Occipital lobe (tissue), 1 donor: ENCODE measurements at regions not wholly inside any gene's neighbourhood (a gene's known extent, or its start where the extent isn't known, plus 50 kb on each side); places are given as distances from the start of the nearest gene placed in this dataset.
"Not testable (repeated sequence)": the region's sequence is repeated elsewhere in the genome, so short reads cannot be mapped to it uniquely, and the experiment has no call there.

Experiments used
- DNase-seq: peaks from one replicate; lab custom pipeline; 2025; lab: John Stamatoyannopoulos, UW

DNA sequence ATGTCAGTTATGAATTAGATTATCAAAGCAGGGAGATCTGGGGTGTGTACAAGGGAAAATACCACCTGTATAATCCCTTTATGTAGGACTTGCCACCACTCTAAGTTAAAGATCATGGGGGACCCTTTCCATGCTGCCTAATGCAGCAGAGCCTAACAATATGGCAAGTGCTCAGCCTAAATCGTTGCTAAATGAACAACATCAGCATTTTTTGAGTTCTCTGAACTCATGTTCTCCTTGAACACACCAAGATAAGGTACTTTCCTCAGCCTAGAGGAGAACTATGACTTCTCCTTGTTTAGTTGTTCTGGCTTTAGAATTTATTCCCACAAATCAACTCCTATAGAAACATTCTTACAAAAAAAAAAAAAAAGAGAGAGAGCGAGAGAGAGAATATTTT is 177.0 kb downstream of the DUSP10 start:
- no peak for DNase-seq

DNA sequence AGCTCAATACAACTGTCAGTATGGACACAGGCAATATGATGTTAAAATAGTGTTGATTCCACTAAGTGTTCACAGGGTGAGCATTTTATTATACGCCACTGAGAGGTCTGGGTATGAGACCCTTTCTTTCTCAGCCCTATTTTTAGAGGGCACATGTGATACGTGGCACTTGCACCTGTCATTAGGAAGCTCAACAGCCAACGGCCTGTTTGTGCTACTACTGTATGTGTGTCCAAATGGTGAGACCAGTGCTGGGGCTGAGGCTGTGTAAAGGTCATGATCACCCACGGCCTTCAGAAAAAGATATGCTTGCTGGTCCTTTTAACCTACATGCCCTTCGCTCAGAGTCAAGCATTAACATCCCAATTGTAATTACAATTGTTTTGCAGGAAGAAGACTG is 176.2 kb downstream of the DUSP10 start:
- no peak for DNase-seq

DNA sequence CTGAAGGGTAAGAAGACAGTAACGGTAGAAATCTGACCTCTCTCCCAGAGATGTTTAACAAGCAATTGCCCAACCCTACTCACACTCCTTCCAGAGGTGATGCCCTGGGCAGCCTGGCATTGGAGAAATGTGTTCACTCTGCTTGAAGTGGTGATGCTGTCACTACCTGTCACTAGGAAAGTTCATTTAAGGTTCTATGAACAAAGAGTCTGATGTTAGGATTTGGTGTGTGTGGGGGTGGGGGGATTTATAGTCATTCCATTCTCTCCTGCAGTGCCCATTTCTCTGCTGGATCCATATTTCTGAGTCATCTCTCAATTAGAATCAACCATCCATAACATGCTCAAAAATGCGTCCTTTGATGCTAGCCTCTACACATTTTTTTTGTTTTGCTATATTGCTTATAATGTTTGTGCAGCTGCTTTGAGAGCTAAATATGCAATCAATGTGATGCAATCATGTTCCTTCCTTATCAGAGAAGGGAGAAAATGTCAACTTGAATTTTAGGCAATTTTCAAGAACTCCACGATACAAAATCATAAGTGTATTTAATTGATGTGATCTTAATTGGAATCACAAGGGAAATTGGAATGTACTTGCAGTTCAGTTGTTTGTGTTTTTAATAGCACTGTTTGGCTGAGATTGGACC is 173.9 kb downstream of the DUSP10 start:
- no peak for DNase-seq

DNA sequence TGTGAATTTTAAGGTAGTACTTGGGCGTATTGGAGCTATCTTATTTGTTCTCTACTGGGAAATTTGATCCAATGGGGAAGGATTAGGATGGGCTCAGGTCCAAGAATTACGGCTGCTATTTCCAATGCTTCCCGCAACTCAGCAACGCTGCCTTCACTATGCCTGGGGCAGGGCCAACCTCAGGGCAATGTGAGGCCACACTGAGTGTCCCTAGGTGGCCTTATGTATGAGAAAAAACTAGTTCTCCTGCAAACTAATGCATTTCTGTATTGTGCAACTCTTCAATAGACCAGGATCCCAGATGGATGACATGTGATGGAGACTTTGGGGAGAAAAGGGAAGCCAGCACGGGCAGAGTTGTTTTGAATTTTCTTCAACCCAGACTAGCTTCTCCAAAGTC is 168.1 kb downstream of the DUSP10 start:
- no peak for DNase-seq

DNA sequence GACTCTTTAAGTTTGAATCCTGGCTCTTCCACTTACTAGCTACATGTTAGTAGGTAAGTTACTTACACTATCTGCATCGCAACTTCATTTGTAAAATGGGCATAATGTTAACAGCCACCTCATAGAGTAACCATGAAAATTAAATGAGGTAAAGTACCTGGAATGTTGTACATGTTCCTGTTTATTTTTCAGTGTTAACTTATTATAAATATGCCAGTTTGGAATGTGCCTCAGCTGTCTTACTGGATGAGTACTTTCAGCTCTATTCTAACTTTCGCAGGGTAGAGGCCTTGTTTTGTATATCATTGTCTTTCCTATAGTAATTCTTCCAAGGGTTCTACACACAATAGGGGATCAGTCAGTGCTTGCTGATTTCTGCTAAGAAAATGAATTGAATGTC is 167.4 kb downstream of the DUSP10 start:
- no peak for DNase-seq

DNA sequence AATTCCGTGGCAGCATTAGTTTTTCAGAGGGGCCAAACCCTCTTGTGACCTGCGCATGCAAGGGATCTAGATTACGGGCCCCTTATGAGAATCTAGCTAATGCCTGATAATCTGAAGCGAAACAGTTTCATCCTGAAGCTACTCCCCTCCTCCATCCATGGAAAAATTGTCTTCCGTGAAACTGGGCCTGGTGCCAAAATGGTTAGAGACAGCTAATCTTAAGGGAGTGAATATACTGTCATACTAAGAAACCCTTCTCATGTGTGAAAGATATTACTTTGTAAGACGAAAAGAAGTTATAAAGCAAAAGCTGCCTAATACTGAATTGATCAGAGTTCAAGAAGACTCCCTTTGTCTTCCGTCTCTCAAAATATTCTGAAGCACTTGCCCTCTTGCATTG is 166.3 kb downstream of the DUSP10 start:
- no peak for DNase-seq

DNA sequence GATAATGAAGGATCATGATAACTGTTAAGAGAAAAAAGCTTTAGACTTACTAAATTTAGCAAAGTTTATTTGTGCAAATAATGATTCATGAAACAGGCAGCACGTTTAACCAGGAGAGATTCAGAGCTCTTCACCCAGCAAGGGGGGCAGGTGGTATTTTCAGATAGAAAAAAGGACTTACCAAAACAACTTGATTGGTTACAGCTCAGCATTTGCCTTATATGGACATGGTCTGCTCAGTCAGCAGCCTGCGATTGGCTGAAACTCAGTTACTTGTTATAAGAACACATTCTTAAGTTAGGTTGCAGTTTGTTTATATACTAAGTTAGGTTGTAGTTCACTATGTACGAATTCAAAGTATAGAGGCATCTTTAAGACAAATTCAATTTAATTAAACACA is 165.6 kb downstream of the DUSP10 start:
- no peak for DNase-seq

DNA sequence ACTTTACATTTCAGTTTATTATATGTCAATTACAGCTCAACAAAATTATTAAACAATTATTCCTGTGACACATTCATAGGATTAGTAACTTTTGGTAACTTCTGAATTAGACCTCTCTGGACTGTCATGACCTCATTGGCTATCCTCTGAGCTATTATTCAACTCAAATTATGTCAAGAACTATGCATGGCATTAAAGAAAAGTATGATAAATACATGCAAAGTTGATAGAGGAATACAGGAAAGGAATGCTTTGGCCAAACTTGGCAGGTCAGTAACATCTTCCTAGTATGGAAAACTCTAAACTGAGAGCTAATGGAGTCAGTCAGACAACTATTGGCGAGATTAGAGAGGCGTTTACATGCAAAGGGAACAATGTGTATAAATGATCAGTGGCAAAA is 158.4 kb downstream of the DUSP10 start:
- DNase-seq: no peak

DNA sequence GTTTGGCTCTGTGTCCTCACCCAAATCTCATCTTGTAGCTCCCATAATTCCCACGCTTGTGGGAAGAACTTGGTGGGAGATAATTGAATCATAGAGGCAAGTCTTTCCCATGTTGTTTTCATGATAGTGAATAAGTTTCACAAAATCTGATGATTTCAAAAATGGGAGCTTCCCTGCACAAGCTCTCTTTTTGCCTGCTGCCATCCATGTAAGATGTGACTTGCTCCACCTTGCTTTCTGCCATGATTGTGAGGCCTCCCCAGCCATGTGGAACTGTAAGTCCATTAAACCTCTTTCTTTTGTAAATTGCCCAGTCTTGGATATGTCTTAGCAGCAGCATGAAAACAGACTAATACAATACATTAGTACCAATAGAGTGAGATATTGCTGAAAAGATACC is 154.9 kb downstream of the DUSP10 start:
- DNase-seq: not testable (repeated sequence)

DNA sequence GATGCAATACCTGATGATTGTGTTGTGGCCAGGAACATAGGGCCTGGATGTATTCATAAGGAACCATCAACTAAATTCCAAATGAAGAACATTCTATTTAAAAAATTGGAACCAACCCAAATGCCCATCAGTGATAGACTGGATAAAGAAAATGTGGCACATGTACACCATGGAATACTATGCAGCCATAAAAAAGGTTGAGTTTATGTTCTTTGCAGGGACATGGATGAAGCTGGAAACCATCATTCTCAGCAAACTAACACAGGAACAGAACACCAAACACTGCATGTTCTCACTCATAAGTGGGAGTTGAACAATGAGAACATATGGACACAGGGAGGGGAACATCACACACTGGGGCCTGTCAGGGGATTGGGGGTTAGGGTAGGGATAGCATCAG is 150.6 kb downstream of the DUSP10 start:
- DNase-seq: not testable (repeated sequence)

DNA sequence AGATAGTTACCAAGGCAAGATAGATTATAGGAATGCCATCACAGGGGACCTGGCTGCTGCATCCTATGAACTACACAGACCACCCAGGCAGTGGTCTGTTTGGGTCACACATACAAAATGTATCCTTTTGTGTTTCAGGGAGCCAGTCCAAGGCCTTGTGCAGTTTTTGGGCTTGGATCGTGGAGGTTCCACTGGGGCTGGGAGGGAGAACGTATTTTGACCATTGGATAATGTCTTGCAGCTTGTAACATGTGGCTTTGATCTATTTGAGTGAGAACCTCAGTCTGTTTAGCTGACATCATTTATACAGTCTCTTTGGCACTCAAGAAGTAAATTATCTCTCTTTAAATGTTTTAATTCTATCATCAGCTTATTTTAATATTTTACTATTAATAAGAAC is 147.3 kb downstream of the DUSP10 start:
- DNase-seq: no peak

DNA sequence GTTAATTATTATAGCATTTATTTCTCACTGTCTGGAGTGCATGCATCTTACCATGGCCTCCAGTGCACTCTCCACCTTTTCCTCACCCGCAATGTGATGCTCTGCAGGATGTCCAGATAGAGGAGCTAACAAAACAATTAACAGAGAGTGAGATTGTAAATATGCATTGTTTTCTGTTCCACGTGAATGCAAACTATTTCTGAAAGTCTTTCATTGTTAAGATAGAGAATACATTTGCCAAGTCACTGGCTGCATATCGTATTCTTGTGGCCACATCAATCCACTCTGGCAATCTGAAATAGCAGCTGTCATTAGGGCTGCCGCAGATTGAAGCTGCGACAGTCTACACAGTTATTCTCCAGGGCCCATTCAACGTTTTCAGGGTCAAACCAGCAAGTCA is 143.8 kb downstream of the DUSP10 start:
- no peak for DNase-seq

DNA sequence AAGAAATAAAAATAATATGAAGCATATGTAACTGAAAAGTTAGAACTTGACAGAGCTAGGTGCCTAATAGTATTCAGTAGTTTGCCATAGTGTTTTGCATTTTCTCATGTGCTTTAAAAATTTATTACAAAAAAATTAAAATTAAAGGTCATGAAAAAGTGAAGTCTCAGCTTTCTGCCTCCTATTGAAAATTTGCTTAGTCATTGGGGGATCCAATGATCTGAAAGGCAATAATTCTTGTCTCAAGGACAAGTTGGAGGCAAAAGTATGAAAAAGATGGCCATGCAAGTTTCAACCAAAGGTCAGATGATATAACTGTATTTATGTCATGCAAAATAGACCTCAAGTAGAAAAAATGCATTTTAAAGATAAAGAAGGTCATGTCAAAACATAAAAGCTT is 140.7 kb downstream of the DUSP10 start:
- no peak for DNase-seq

DNA sequence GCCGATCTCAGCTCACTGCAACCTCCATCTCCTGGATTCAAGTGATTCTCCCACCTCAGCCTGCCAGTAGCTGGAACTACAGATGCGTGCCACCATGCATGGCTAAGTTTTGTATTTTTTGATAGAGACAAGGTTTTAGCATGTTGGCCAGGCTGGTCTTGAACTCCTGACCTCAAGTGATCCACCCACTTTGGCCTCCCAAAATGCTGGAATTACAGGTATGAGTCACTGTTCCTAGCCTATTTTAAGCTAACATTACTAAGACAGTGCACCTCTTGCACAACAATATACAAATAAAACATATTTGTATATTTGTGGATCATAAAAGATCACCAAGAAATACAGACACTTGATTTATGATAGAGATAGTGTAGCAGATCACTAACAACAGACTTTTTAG is 139.1 kb downstream of the DUSP10 start:
- no peak for DNase-seq

DNA sequence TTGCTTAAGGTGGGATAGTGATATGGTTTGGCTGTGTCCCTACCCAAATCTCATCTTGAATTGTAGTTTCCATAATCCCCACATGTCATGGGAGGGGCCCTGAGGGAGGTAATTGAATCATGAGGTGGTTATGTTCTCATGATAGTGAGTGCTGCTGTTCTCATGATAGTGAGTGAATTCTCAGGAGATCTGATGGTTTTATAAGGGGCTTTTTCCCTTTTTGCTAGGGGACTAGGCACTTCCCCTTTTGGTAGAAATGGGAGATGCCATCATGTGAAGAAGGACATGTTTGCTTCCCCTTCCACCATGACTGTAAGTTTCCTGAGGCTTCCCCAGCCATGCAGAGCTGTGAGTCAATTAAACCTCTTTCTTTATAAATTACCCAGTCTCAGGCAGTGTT is 137.5 kb downstream of the DUSP10 start:
- DNase-seq: not testable (repeated sequence)

DNA sequence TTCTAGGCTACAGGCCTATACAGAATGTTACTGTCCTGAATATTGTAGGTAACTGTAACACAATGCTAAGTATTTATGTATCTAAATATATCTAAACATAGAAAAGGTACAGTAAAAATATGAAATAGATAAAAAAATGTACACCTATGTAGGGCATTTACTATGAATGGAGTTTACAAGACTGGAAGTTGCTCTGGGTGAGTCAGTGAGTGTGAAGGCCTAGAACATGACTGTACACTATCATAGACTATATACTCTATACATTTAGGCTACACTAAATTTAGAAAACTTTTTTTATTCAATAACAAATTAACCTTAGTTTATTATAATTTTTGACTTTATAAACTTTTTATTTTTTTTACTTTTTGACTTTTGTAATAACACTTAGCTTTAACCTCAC is 136.9 kb downstream of the DUSP10 start:
- no peak for DNase-seq

DNA sequence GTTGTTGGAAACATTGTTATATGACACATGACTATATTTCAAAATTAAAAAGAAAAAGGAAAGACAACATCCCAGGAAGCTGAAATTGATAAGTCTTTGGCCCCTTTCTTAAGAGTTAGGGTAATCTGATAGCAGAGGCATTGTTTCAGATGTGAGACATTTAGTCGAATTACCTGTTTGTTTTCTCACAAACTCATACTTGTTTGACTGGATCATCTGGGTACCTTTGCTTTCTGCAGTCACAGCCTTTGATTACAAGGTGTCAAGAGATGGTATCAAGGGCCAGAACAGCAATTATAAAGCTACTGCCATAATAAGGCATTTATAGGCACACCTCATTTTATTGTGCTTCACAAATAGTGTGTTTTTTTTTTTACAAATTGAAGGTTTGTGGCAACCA is 136.3 kb downstream of the DUSP10 start:
- DNase-seq: no peak

DNA sequence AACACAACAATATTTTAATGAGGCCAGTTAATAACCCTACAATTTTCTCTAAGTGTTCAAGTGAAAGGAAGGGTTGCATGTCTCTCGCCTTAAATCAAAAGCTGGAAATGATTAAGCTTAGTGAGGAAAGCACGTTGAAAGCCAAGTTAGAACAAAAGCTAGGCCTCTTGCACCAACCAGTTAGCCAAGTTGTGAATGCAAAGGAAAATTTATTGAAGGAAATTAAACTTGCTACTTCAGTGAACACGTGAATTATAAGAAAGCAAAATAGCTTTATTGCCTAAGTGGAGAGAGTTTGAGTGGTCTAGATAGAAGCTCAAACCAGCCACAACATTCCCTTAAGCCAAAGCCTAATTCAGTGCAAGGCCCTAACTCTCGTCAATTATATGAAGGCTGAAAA is 135.6 kb downstream of the DUSP10 start:
- no peak for DNase-seq

DNA sequence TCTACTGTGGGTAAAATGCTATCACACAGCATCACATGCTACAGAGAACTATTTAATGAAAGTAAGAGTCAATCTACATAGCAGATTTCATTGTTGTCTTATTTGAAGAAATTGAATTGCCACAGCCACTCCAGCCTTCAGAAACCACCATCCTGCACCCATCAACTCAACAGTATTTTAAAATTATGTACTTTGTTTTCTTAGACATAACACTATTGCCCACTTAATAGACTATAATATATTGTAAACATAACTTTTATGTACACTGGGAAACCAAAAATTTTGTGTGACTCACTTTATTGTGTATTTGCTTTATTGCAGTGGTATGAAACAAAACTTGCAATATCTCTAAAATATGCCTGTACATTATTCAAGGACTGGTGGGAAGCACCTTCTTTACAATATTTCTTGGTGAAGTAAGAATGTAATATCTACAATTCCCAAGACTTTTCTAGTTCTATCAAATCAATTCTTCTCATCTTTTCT is 133.0 kb downstream of the DUSP10 start:
- DNase-seq: no peak

DNA sequence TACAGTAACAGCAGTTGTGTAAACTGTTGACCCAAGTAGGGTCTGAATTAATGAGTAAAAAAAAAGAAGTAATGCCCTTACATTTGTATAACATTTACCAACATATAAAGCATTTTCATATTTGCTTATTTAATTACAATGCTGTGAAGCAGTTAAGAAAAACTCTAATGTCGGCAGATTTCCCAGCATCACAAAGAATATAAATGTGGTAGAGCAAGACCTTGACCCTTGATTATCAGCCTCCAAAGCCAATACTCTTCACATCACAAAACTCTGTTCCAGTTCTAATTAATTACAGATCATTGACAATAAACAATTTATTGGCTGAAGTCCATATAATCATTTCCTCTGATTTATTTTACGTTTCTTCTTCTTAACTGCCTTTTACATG is 130.2 kb downstream of the DUSP10 start:
- no peak for DNase-seq

DNA sequence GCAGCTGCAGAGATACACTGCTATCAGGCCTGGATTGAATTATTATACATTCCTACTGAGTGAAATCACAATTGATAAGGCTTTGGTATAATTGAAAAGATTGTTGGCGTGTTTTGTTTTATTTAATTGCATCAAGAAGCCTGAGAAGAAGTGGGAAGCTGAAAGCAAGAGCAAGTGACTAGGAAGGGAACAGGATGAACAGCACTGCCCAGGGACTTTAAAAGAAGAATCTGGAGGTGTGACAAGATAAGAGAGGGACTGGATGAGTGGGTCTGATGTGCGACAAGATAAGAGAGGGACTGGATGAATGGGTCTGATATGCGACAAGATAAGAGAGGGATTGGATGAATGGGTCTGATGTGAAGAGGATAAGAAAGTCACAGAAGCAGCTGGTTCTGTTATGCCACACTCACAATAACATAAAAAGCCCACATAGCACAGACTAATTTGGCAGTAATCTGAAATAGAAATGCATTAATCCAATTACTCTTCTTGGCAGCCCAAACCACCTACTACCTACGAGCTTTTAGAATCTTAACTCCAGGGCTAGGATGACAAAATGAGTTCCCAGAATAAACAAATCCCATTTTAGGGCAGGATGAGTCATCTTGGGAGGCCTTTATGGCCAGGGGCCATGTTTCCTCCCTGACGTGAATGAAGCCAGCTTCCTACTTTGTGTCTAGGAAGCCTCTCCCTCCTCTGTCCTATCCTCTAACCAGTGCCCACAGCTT is 129.7 kb downstream of the DUSP10 start:
- peak; percentile 34 for DNase-seq

DNA sequence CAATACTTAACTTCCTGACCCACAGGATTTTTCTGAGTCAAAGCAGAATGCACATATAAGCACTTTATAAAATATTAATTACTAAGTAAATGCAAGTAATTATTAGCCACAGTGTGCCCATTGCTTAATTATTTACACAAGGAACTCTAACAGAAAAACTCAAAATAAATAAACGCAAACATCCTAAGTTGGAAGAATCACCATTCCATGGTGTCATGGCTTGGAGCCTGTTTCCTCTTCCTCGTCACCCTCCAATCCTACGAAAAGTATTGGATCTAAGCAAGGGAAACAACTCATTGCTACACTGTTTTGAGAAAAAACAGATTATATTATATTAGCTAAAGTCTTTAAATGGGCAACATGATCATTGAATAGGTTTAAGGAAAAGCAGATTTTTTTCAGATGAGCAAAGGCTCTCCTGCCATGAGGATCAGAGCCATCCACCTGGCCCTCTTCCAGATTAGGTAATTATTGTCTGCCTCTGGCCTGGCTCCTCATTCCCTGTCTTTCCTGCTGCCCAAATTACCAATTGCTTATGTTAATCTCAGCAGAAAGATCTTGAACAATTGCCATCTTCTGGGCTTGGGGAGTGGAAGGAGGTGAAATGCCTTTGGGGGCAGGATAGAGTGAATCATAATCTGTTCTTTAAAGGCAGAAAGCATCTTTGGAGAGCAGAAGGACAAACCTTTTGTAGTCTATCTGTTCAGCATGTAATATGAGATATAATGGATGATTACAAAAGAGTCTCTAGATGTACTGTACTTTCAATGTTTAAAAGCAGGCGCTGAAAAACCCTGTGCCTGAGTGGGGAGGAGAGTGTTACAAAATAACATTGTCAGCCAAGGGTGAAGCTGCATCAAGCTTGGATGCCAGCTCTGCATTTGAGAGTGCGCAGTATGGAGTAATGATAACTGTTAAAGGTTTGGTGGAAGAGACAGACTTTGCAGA is 121.2 kb downstream of the DUSP10 start:
- no peak for DNase-seq
